ENCODE measurements at regions not wholly inside any gene's neighbourhood (a gene's known extent, or its start where the extent isn't known, plus 50 kb on each side); places are given as distances from the start of the nearest gene placed in this dataset.

DNA sequence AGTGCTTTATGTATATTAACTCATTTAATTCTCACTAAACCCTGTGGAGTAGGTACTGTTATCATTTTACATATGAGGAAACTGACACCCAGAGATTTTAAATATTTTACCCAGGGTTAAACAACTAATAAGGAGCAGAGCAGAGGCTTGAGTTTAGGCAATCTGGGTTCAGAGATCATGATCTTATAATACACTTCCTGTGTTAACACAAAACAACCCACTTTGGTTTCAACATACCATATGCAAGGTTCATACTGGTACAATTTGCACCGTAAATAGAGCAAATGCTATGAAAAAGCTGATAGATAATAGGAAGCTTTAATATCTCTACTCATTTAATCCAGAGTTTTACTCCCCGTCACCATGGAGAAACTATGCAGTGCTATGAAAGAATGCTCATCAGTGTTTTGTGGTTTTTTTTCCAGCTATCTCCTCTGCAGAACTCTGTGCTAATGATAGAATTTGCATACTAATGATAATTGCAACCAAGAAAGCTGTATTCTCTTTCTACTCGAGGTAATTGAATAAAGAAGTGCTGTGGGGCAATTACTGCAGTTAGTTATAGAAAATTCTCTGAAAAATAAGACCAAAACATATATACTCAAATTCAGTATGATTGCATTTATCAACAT, 138.8 kb upstream of the MAP9 start:
- TF ChIP-seq, protein P1, sequence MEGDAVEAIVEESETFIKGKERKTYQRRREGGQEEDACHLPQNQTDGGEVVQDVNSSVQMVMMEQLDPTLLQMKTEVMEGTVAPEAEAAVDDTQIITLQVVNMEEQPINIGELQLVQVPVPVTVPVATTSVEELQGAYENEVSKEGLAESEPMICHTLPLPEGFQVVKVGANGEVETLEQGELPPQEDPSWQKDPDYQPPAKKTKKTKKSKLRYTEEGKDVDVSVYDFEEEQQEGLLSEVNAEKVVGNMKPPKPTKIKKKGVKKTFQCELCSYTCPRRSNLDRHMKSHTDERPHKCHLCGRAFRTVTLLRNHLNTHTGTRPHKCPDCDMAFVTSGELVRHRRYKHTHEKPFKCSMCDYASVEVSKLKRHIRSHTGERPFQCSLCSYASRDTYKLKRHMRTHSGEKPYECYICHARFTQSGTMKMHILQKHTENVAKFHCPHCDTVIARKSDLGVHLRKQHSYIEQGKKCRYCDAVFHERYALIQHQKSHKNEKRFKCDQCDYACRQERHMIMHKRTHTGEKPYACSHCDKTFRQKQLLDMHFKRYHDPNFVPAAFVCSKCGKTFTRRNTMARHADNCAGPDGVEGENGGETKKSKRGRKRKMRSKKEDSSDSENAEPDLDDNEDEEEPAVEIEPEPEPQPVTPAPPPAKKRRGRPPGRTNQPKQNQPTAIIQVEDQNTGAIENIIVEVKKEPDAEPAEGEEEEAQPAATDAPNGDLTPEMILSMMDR (IDR thresholded peaks at IDR 0.05; ENCODE audit: low read depth, low read length, missing control alignments), result no peak
- no peak overlapping the region for H3K4me3 ChIP-seq (ENCODE audit: low read depth, low read length)
- in situ Hi-C loops (cut with HindIII; ENCODE audit: low sequenced_read_pairs), result no loop called here

DNA sequence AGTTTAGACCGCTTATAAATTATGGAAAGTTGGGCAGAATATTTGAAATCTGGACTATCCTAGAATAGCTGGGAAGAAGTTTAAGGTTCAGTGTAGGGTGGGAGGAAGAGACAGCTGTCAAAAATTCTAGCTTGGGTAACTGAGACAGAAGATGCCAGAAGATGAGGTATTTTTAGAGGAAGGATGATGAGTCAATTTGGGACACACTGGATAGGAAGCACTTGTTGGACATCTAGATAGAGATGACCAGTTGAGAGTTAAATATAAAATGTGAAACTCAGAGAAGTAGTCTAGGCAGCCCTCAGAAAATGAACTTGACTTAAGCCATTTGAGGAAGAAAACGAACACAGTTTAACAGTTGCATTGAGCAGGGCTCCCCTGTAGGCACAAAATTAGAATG, 137.9 kb upstream of the MAP9 start:
- in situ Hi-C loops (cut with HindIII; ENCODE audit: low sequenced_read_pairs), result no loop called here
- H3K4me3 ChIP-seq (ENCODE audit: low read depth, low read length), result no peak overlapping the region
- TF ChIP-seq, protein P1 (IDR thresholded peaks at IDR 0.05; ENCODE audit: low read depth, low read length, missing control alignments), result no peak
- DNase-seq (ENCODE audit: low read depth), result no peak

More for the DNA sequence above, 138.8 kb upstream of the MAP9 start:
- no peak for DNase-seq (ENCODE audit: low read depth)

DNA sequence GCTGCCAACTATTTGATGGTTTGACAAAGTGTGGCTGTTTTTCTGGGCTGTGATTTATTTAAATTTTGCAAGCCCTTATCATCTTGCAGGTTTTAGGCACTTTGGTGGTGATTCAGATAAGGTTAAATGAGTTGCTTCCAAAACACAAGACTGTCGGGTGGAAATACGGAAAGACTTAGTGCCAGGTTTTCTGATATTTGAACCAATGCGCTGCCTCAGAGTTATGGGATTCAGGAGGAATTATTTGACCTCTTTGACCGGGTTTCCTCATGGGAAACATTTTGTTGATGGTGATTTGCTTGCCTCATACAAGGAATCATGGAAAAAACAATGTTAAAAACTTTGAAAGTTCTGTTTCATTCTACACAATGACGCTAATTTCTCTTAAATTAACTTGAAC, 136.1 kb upstream of the MAP9 start:
- in situ Hi-C loops (cut with HindIII; ENCODE audit: low sequenced_read_pairs), result no loop called here
- H3K4me3 ChIP-seq (ENCODE audit: low read depth, low read length), result no peak overlapping the region
- TF ChIP-seq, protein P1 (IDR thresholded peaks at IDR 0.05; ENCODE audit: low read depth, low read length, missing control alignments), result no peak
- no peak for DNase-seq (ENCODE audit: low read depth)

- DNase-seq (ENCODE audit: low read depth), result no peak
- in situ Hi-C loops (cut with HindIII; ENCODE audit: low sequenced_read_pairs), result no loop called here
- TF ChIP-seq, protein P1 (IDR thresholded peaks at IDR 0.05; ENCODE audit: low read depth, low read length, missing control alignments), result no peak
- no peak overlapping the region for H3K4me3 ChIP-seq (ENCODE audit: low read depth, low read length)
These were observed 135.3 kb upstream of the MAP9 start for GRCh38 chr4:155512046-155512445.

DNA sequence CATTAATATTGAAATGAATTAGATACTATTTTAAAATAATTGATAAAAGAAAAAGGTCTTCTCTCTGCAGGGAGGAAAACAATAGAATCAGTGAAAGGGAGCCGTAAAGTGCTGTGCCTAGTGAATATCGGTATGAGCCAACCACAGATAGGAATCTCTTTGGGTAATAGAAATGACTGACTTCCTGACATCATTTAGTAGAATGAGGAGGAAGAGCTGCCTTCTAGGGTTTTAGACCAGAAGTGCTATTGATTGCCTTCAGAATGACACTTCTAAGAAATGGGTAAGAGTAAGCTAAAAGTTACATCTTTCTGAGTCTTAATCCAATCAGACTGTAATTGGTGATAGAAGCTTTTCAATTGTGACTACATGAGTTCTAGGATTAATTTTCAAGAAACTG, 134.0 kb upstream of the MAP9 start:
- in situ Hi-C loops (cut with HindIII; ENCODE audit: low sequenced_read_pairs), result no loop called here
- no peak overlapping the region for H3K4me3 ChIP-seq (ENCODE audit: low read depth, low read length)
- no peak for DNase-seq (ENCODE audit: low read depth)
- TF ChIP-seq, protein P1 (IDR thresholded peaks at IDR 0.05; ENCODE audit: low read depth, low read length, missing control alignments), result no peak

GRCh38 chr4:155509555-155509954, 132.8 kb upstream of the MAP9 start:
- in situ Hi-C loops (cut with HindIII; ENCODE audit: low sequenced_read_pairs), result no loop called here
- TF ChIP-seq, protein P1 (IDR thresholded peaks at IDR 0.05; ENCODE audit: low read depth, low read length, missing control alignments), result no peak
- no peak for DNase-seq (ENCODE audit: low read depth)
- H3K4me3 ChIP-seq (ENCODE audit: low read depth, low read length), result no peak overlapping the region
